ENCODE measurements at regions not wholly inside any gene's neighbourhood (a gene's known extent, or its start where the extent isn't known, plus 50 kb on each side); places are given as distances from the start of the nearest gene placed in this dataset.

- Mint-ChIP-seq H3K36me3 (ENCODE audit: low read depth, unreplicated experiment) (peaks cover 19% of the 10 kb centered on the region), H3K9me3 (ENCODE audit: unreplicated experiment) (peaks cover 38% of the 10 kb centered on the region), H3K4me1 (ENCODE audit: unreplicated experiment) (no peaks in the 10 kb centered on the region), H3K27ac (ENCODE audit: unreplicated experiment) (no peak overlapping the region), H3K27me3 (ENCODE audit: unreplicated experiment) (peaks cover 7% of the 10 kb centered on the region), H3K4me3 (ENCODE audit: unreplicated experiment) (no peak overlapping the region)
- no peak for DNase-seq (ENCODE audit: low spot score)
- TF ChIP-seq, protein P1, sequence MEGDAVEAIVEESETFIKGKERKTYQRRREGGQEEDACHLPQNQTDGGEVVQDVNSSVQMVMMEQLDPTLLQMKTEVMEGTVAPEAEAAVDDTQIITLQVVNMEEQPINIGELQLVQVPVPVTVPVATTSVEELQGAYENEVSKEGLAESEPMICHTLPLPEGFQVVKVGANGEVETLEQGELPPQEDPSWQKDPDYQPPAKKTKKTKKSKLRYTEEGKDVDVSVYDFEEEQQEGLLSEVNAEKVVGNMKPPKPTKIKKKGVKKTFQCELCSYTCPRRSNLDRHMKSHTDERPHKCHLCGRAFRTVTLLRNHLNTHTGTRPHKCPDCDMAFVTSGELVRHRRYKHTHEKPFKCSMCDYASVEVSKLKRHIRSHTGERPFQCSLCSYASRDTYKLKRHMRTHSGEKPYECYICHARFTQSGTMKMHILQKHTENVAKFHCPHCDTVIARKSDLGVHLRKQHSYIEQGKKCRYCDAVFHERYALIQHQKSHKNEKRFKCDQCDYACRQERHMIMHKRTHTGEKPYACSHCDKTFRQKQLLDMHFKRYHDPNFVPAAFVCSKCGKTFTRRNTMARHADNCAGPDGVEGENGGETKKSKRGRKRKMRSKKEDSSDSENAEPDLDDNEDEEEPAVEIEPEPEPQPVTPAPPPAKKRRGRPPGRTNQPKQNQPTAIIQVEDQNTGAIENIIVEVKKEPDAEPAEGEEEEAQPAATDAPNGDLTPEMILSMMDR (IDR thresholded peaks at IDR 0.05; ENCODE audit: unreplicated experiment) = no peak
Observed at GRCh38 chrX:874061-874460, 243.5 kb downstream of the SHOX start.

DNA sequence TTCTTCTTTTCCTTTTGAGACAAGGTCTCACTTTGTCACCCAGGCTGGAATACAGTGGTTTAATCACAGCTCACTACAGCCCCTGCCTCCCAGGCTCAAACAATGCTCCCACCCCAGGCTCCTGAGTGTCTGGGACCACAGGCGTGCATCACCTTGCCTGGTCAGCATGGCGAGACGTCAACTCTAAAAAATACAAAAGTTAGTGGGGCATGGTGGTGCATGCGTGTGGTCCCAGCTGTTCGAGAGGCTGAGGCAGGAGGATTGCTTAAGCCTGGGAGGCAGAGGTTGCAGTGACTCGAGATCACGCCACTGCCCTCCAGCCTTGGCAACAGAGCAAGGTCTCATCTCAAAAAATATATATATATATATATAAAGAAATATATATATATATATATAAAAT lies 242.4 kb downstream of the SHOX start:
- H3K36me3 Mint-ChIP-seq (ENCODE audit: low read depth, unreplicated experiment) = peaks cover 19% of the 10 kb centered on the region
- H3K27me3 Mint-ChIP-seq (ENCODE audit: unreplicated experiment) = peaks cover 7% of the 10 kb centered on the region
- H3K27ac Mint-ChIP-seq (ENCODE audit: unreplicated experiment) = no peak overlapping the region
- no peak for DNase-seq (ENCODE audit: low spot score)
- TF ChIP-seq, protein P1 (IDR thresholded peaks at IDR 0.05; ENCODE audit: unreplicated experiment) = no peak
- H3K4me1 Mint-ChIP-seq (ENCODE audit: unreplicated experiment) = no peaks in the 10 kb centered on the region
- no peak overlapping the region for H3K4me3 Mint-ChIP-seq (ENCODE audit: unreplicated experiment)
- H3K9me3 Mint-ChIP-seq (ENCODE audit: unreplicated experiment) = peaks cover 46% of the 10 kb centered on the region

DNA sequence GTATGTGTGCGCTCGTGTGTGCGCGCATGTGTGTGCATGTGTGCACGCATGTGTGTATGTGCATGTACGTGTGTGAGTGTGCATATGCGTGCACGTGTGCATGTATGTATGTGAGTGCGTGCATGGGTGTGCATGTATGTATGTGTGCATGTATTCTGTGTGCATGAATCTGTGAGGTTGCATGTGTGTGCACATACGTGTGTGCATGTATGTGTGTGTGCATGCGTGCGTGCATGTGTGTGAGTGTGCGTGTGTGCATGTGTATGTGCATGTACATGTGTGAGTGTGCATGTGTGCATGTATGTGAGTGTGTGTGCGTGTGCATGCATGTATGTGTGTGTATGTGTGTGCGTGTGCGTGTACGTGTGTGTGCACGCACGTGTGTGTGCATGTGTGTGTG lies 241.5 kb downstream of the SHOX start:
- Mint-ChIP-seq H3K36me3 (ENCODE audit: low read depth, unreplicated experiment) (peaks cover 19% of the 10 kb centered on the region), H3K4me3 (ENCODE audit: unreplicated experiment) (no peak overlapping the region), H3K4me1 (ENCODE audit: unreplicated experiment) (no peaks in the 10 kb centered on the region), H3K27ac (ENCODE audit: unreplicated experiment) (no peak overlapping the region), H3K9me3 (ENCODE audit: unreplicated experiment) (peaks cover 50% of the 10 kb centered on the region), H3K27me3 (ENCODE audit: unreplicated experiment) (peaks cover 7% of the 10 kb centered on the region)
- TF ChIP-seq, protein P1 (IDR thresholded peaks at IDR 0.05; ENCODE audit: unreplicated experiment) = no peak
- no peak for DNase-seq (ENCODE audit: low spot score)

- H3K9me3 Mint-ChIP-seq (ENCODE audit: unreplicated experiment) = peaks cover 50% of the 10 kb centered on the region
Observed at GRCh38 chrX:871626-872025, 241.0 kb downstream of the SHOX start.

DNA sequence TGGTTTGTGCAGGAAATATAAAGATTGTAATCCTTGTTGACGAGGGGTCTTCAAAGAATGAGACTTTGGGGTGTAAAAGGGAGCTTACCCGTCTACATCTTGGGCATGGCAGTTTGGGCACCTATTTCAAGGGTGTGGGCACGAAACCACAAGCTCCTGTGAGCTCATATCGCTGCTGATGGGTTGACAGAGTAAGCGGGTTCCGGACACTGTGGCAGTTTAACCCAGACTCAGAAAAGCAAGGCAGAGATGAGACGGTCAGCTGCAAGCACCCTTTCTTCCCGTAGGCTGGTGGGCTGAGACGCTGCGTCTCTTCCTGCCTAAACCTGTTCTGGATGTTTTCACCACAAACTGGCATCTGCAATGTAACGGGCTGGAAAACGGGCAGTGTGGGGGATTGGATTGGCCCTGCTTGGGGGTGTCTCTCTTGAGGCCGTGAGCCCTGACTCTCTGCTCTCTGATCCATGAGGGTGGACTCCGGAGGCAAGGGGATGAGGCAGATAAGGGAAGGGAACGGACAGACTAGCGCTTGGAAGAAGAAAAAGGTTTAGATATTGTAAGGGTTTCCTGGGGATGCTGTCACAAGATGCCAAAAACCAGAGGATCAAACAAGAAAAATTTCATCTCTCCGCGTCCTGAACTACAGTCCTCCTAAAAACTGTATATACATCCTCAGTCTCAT lies 237.5 kb downstream of the SHOX start:
- DNase-seq (ENCODE audit: low spot score) = no peak
- Mint-ChIP-seq H3K36me3 (ENCODE audit: low read depth, unreplicated experiment) (peaks cover 25% of the 10 kb centered on the region), H3K4me3 (ENCODE audit: unreplicated experiment) (no peak overlapping the region), H3K27ac (ENCODE audit: unreplicated experiment) (no peak overlapping the region), H3K4me1 (ENCODE audit: unreplicated experiment) (no peaks in the 10 kb centered on the region), H3K9me3 (ENCODE audit: unreplicated experiment) (peaks cover 52% of the 10 kb centered on the region), H3K27me3 (ENCODE audit: unreplicated experiment) (peaks cover 9% of the 10 kb centered on the region)
- TF ChIP-seq, protein P1 (IDR thresholded peaks at IDR 0.05; ENCODE audit: unreplicated experiment) = no peak

More at GRCh38 chrX:871626-872025, 241.0 kb downstream of the SHOX start:
- DNase-seq (ENCODE audit: low spot score) = no peak
- Mint-ChIP-seq H3K4me3 (ENCODE audit: unreplicated experiment) (no peak overlapping the region), H3K4me1 (ENCODE audit: unreplicated experiment) (no peaks in the 10 kb centered on the region), H3K27ac (ENCODE audit: unreplicated experiment) (no peak overlapping the region), H3K36me3 (ENCODE audit: low read depth, unreplicated experiment) (peaks cover 19% of the 10 kb centered on the region), H3K27me3 (ENCODE audit: unreplicated experiment) (peaks cover 7% of the 10 kb centered on the region)
- TF ChIP-seq, protein P1 (IDR thresholded peaks at IDR 0.05; ENCODE audit: unreplicated experiment) = no peak

Measured in endothelial cell (in vitro differentiated cells).